ENCODE measurements at regions not wholly inside any gene's neighbourhood (a gene's known extent, or its start where the extent isn't known, plus 50 kb on each side); places are given as distances from the start of the nearest gene placed in this dataset.

DNA sequence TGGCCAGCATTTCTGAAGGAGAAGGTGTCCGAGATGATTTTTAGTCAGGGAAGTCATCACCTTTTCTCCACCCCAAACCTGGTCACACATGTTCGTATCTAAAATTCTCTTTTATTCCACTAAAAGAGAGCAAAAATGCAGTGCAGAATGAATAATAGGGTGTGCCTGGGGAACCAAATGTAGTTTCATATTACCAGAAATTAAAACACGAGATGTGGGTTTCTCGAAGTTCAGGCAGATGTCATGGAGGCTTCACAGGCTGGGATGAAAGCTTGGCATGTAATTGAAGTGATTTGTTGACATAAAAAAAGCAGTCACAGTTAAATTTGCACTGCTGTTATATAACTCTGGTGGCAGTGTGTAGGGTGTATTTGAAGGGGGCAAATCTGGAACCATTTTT lies 165.5 kb upstream of the PDE5A start:
- TF ChIP-seq, protein P1, sequence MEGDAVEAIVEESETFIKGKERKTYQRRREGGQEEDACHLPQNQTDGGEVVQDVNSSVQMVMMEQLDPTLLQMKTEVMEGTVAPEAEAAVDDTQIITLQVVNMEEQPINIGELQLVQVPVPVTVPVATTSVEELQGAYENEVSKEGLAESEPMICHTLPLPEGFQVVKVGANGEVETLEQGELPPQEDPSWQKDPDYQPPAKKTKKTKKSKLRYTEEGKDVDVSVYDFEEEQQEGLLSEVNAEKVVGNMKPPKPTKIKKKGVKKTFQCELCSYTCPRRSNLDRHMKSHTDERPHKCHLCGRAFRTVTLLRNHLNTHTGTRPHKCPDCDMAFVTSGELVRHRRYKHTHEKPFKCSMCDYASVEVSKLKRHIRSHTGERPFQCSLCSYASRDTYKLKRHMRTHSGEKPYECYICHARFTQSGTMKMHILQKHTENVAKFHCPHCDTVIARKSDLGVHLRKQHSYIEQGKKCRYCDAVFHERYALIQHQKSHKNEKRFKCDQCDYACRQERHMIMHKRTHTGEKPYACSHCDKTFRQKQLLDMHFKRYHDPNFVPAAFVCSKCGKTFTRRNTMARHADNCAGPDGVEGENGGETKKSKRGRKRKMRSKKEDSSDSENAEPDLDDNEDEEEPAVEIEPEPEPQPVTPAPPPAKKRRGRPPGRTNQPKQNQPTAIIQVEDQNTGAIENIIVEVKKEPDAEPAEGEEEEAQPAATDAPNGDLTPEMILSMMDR (CRISPR knock-in tag; IDR thresholded peaks at IDR 0.05), result no peak
- no peak for TF ChIP-seq FOXP4 (CRISPR knock-in tag; IDR thresholded peaks at IDR 0.05)
- no peak for TF ChIP-seq ZNF616 (CRISPR knock-in tag; IDR thresholded peaks at IDR 0.05; ENCODE audit: low read depth)
- TF ChIP-seq, protein P2, sequence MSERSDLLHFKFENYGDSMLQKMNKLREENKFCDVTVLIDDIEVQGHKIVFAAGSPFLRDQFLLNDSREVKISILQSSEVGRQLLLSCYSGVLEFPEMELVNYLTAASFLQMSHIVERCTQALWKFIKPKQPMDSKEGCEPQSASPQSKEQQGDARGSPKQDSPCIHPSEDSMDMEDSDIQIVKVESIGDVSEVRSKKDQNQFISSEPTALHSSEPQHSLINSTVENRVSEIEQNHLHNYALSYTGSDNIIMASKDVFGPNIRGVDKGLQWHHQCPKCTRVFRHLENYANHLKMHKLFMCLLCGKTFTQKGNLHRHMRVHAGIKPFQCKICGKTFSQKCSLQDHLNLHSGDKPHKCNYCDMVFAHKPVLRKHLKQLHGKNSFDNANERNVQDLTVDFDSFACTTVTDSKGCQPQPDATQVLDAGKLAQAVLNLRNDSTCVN (CRISPR knock-in tag; IDR thresholded peaks at IDR 0.05; ENCODE audit: borderline replicate concordance), result no peak
